KMS-11 (cell line): ENCODE measurements at regions not wholly inside any gene's neighbourhood (a gene's known extent, or its start where the extent isn't known, plus 50 kb on each side); places are given as distances from the start of the nearest gene placed in this dataset.
"Not testable (repeated sequence)": the region's sequence is repeated elsewhere in the genome, so short reads cannot be mapped to it uniquely, and the experiment has no call there.

Source experiments
- H2AFZ ChIP-seq: fragments of 200-600 bp; sonication (generic); 2 replicates; pipeline ENCODE4 v1.6.1; 2016; ENCODE audit warnings: antibody characterized with exemption, mixed run types, low read depth
- H3K27ac ChIP-seq: fragments of 200-600 bp; sonication (generic); 2 replicates; pipeline ENCODE4 v1.6.1; 2016; ENCODE audit warnings: mild to moderate bottlenecking, mixed run types
- H3K27me3 ChIP-seq: fragments of 200-600 bp; sonication (generic); 2 replicates; pipeline ENCODE4 v1.6.1; 2017; ENCODE audit warnings: mild to moderate bottlenecking, low read depth, mixed run types, moderate library complexity; ENCODE audit not compliant: insufficient read depth
- H3K36me3 ChIP-seq: fragments of 200-600 bp; sonication (generic); 2 replicates; pipeline ENCODE4 v1.6.1; 2017; ENCODE audit warnings: mild to moderate bottlenecking, mixed run types; ENCODE audit not compliant: insufficient read depth
- H3K4me1 ChIP-seq: fragments of 200-600 bp; sonication (generic); 2 replicates; pipeline ENCODE4 v1.6.1; 2016; ENCODE audit warnings: mild to moderate bottlenecking, low read depth, mixed run types; ENCODE audit not compliant: poor library complexity, severe bottlenecking
- H3K4me2 ChIP-seq: fragments of 200-600 bp; sonication (generic); 2 replicates; pipeline ENCODE4 v1.7.0; 2016; ENCODE audit warnings: mild to moderate bottlenecking, mixed run types
- H3K4me3 ChIP-seq: fragments of 200-600 bp; sonication (generic); IDR thresholded peaks from 2 replicates; pipeline ENCODE4 v1.6.1; 2017; ENCODE audit warnings: low read depth, low read length, mixed read lengths; ENCODE audit not compliant: insufficient read depth
- H3K79me2 ChIP-seq: fragments of 200-600 bp; sonication (generic); 2 replicates; pipeline ENCODE4 v1.6.1; 2016; ENCODE audit warnings: low read depth, mixed run types; ENCODE audit not compliant: insufficient read depth
- H3K9ac ChIP-seq: fragments of 200-600 bp; sonication (generic); 2 replicates; pipeline ENCODE4 v1.6.1; 2016; ENCODE audit warnings: mild to moderate bottlenecking, mixed run types
- H4K20me1 ChIP-seq: fragments of 200-600 bp; sonication (generic); 2 replicates; pipeline ENCODE4 v1.6.1; 2016; ENCODE audit warnings: mild to moderate bottlenecking, mixed run types; ENCODE audit not compliant: insufficient read depth
- TF ChIP-seq, protein P1 (sequence below): fragments of 200-600 bp; sonication (generic); conservative IDR thresholded peaks from 2 replicates; pipeline ENCODE4 v1.6.1; 2017; ENCODE audit warnings: low read depth, mild to moderate bottlenecking, antibody characterized with exemption, low read length, moderate library complexity, mixed read lengths

DNA sequence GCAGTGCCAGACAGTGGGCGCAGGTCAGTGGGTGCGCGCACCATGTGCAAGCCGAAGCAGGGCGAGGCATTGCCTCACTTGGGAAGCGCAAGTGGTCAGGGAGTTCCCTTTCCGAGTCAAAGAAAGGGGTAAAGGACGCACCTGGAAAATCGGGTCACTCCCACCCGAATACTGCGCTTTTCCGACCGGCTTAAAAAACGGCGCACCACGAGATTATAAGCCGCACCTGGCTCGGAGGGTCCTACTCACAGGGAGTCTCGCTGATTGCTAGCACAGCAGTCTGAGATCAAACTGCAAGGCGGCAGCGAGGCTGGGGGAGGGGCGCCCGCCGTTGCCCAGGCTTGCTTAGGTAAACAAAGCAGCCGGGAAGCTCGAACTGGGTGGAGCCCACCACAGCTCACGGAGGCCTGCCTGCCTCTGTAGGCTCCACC is 77.9 kb downstream of the NR4A2 start:
- not testable (repeated sequence) for H3K27me3 ChIP-seq, H4K20me1 ChIP-seq, H3K4me2 ChIP-seq, H3K4me3 ChIP-seq, H3K36me3 ChIP-seq
- peak overlapping the region; percentile 87 for H3K27ac ChIP-seq
- H3K9ac ChIP-seq: peak overlapping the region; percentile 86
- H2AFZ ChIP-seq: peak overlapping the region; percentile 48; the same call in 1 of the 2 replicates
- H3K4me1 ChIP-seq: peaks cover 11% of the 10 kb centered on the region
- H3K79me2 ChIP-seq: peaks cover 10% of the 10 kb centered on the region; the same call in 1 of the 2 replicates

DNA sequence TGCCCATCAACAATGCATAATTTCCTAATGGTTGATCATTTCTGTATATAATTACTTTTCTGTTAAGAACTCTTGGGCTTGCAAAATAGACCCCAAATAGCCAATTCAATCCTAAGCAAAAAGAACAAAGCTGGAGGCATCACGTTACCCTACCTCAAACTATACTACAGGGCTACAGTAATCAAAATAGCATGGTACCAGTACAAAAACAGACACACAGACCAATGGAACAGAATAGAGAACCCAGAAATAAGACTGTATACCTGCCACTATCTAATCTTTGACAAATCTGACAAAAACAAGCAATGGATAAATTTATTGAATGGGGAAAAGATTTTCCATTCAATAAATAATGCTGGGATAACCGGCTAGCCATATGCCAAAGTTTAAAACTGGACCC is 78.8 kb downstream of the NR4A2 start:
- H3K4me2 ChIP-seq: peak overlapping the region; percentile 46
- H3K27ac ChIP-seq: peak overlapping the region; percentile 87

DNA sequence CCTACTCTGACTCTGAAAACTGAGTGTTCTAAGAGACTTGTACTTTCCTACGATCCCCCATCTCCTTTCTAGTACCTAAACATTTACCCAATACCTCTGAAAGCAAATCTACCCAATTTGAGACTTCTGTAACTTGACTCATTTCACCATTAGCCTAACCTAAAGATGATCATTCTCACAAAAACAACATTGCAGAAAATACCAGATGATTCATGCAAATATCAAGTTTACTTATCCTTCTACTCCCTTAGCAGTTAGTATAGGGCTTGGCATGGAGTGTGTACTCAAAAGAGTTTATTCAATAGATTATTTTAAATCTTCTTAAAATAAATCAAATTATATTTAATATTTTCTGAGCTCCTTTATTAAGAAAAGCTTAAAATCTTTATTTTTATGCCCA is 89.6 kb downstream of the NR4A2 start:
- no peaks in the 10 kb centered on the region for H3K79me2 ChIP-seq
- H3K36me3 ChIP-seq: no peaks in the 10 kb centered on the region
- H4K20me1 ChIP-seq: no peaks in the 10 kb centered on the region
- H3K4me1 ChIP-seq: no peaks in the 10 kb centered on the region
- no peak overlapping the region for H3K27ac ChIP-seq
- H3K27me3 ChIP-seq: no peaks in the 10 kb centered on the region
- H3K4me3 ChIP-seq: no peak overlapping the region
- H3K4me2 ChIP-seq: no peak overlapping the region
- H2AFZ ChIP-seq: no peak overlapping the region
- TF ChIP-seq, protein P1, sequence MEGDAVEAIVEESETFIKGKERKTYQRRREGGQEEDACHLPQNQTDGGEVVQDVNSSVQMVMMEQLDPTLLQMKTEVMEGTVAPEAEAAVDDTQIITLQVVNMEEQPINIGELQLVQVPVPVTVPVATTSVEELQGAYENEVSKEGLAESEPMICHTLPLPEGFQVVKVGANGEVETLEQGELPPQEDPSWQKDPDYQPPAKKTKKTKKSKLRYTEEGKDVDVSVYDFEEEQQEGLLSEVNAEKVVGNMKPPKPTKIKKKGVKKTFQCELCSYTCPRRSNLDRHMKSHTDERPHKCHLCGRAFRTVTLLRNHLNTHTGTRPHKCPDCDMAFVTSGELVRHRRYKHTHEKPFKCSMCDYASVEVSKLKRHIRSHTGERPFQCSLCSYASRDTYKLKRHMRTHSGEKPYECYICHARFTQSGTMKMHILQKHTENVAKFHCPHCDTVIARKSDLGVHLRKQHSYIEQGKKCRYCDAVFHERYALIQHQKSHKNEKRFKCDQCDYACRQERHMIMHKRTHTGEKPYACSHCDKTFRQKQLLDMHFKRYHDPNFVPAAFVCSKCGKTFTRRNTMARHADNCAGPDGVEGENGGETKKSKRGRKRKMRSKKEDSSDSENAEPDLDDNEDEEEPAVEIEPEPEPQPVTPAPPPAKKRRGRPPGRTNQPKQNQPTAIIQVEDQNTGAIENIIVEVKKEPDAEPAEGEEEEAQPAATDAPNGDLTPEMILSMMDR: no peak
- H3K9ac ChIP-seq: no peak overlapping the region

More for the DNA sequence above, 78.8 kb downstream of the NR4A2 start:
- Histone ChIP-seq H3K27me3 (no peaks in the 10 kb centered on the region), H3K4me3 (no peak overlapping the region), H3K36me3 (no peaks in the 10 kb centered on the region), H4K20me1 (no peaks in the 10 kb centered on the region), H3K79me2 (peaks cover 10% of the 10 kb centered on the region; the same call in 1 of the 2 replicates), H3K9ac (peak overlapping the region; percentile 86), H3K4me1 (peaks cover 11% of the 10 kb centered on the region), H2AFZ (peak overlapping the region; percentile 48; the same call in 1 of the 2 replicates)
- TF ChIP-seq, protein P1: no peak

DNA sequence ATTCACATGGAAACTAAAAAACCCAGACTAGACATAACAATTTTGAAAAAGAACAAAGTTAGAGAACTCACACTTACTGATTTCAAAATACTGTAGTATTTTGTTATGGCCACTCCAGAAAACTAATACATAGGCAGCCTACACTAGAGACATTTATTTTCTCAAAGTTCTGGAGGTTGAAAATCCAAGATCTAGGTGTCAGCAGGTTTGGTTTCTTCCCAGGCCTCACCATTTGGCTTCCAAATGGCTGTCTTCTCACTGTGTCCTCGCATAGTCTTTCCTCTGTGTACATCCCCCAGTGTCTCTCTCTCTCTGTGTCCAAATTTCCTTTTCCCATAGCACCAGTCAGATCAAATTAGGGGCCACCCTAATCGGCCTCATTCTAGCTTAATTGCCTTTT is 95.0 kb downstream of the NR4A2 start:
- H3K4me3 ChIP-seq: no peak overlapping the region

More for the DNA sequence above, 95.0 kb downstream of the NR4A2 start:
- H2AFZ ChIP-seq: no peak overlapping the region
- H3K4me1 ChIP-seq: no peaks in the 10 kb centered on the region
- H3K36me3 ChIP-seq: no peaks in the 10 kb centered on the region
- H3K79me2 ChIP-seq: no peaks in the 10 kb centered on the region
- H3K27me3 ChIP-seq: no peaks in the 10 kb centered on the region
- TF ChIP-seq, protein P1: no peak
- no peaks in the 10 kb centered on the region for H4K20me1 ChIP-seq
- H3K4me2 ChIP-seq: no peak overlapping the region
- H3K9ac ChIP-seq: no peak overlapping the region
- no peak overlapping the region for H3K27ac ChIP-seq
